ENCODE measurements at regions not wholly inside any gene's neighbourhood (a gene's known extent, or its start where the extent isn't known, plus 50 kb on each side); places are given as distances from the start of the nearest gene placed in this dataset.
"Not testable (repeated sequence)": the region's sequence is repeated elsewhere in the genome, so short reads cannot be mapped to it uniquely, and the experiment has no call there.

DNA sequence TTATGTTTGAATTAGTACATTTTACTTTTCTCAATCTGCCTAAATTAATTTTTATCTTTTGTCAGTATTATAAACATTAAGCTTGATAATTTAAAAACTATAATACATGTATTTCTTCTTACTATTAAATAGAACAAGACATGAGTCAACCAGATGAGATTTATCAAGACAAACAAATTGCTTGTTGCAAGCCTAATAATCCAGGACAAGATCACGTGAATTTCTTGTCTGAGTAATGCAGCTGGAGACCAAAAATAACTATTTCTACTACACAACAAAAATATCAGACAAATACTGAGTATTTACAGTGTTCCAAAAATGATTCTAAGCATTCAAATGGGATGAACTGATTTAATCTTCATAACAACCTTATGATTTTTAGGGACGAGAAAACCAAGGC is 339.1 kb upstream of the PRR16 start:
- no peaks in the 10 kb centered on the region for H3F3A ChIP-seq (ENCODE audit: control insufficient read depth, insufficient read depth)
- no peak overlapping the region for H3K4me2 ChIP-seq (ENCODE audit: low read length)
- no peaks in the 10 kb centered on the region for H4K20me1 ChIP-seq (ENCODE audit: control insufficient read depth, insufficient read depth, low read depth, low read length)
- no peaks in the 10 kb centered on the region for H3K9me2 ChIP-seq (replicated peaks; ENCODE audit: control insufficient read depth, low read length)
- H3K9me3 ChIP-seq (ENCODE audit: control insufficient read depth, insufficient read depth, low read length) = no peaks in the 10 kb centered on the region
- H3K4me1 ChIP-seq (ENCODE audit: control insufficient read depth, low read length) = no peaks in the 10 kb centered on the region
- H3K79me2 ChIP-seq (ENCODE audit: control insufficient read depth, low read length) = no peaks in the 10 kb centered on the region
- H3K27me3 ChIP-seq (ENCODE audit: control insufficient read depth, low read length) = no peaks in the 10 kb centered on the region
- no peaks in the 10 kb centered on the region for H3K36me3 ChIP-seq (ENCODE audit: control insufficient read depth, low read length)
- H3K27ac ChIP-seq (ENCODE audit: low read depth, low read length) = no peak overlapping the region
- H3K4me3 ChIP-seq (ENCODE audit: low read length) = no peak overlapping the region
- TF ChIP-seq, protein P1, sequence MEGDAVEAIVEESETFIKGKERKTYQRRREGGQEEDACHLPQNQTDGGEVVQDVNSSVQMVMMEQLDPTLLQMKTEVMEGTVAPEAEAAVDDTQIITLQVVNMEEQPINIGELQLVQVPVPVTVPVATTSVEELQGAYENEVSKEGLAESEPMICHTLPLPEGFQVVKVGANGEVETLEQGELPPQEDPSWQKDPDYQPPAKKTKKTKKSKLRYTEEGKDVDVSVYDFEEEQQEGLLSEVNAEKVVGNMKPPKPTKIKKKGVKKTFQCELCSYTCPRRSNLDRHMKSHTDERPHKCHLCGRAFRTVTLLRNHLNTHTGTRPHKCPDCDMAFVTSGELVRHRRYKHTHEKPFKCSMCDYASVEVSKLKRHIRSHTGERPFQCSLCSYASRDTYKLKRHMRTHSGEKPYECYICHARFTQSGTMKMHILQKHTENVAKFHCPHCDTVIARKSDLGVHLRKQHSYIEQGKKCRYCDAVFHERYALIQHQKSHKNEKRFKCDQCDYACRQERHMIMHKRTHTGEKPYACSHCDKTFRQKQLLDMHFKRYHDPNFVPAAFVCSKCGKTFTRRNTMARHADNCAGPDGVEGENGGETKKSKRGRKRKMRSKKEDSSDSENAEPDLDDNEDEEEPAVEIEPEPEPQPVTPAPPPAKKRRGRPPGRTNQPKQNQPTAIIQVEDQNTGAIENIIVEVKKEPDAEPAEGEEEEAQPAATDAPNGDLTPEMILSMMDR (IDR thresholded peaks at IDR 0.05; ENCODE audit: low read depth, low read length, poor library complexity, severe bottlenecking) = no peak
- no peak for TF ChIP-seq EZH2phosphoT487 (IDR thresholded peaks at IDR 0.05; ENCODE audit: borderline replicate concordance, low read length)

DNA sequence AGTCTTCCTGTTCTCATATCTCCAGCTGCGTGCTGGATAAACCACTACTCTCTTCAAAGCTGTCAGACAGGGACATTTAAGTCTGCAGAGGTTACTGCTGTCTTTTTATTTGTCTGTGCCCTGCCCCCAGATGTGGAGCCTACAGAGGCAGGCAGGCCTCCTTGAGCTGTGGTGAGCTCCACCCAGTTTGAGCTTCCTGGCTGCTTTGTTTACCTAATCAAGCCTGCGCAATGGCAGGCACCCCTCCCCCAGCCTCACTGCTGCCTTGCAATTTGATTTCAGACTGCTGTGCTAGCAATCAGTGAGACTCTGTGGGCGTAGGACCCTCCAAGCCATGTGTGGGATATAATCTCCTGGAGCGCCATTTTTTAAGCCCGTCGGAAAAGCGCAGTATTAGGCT is 331.8 kb upstream of the PRR16 start:
- H3K27me3 ChIP-seq (ENCODE audit: control insufficient read depth, low read length); H3K36me3 ChIP-seq (ENCODE audit: control insufficient read depth, low read length); H4K20me1 ChIP-seq (ENCODE audit: control insufficient read depth, insufficient read depth, low read depth, low read length); H3K4me2 ChIP-seq (ENCODE audit: low read length); H3K4me1 ChIP-seq (ENCODE audit: control insufficient read depth, low read length); H3K9me3 ChIP-seq (ENCODE audit: control insufficient read depth, insufficient read depth, low read length); H3K79me2 ChIP-seq (ENCODE audit: control insufficient read depth, low read length); H3K9me2 ChIP-seq (replicated peaks; ENCODE audit: control insufficient read depth, low read length); H3F3A ChIP-seq (ENCODE audit: control insufficient read depth, insufficient read depth); H3K4me3 ChIP-seq (ENCODE audit: low read length); H3K27ac ChIP-seq (ENCODE audit: low read depth, low read length): not testable (repeated sequence)

DNA sequence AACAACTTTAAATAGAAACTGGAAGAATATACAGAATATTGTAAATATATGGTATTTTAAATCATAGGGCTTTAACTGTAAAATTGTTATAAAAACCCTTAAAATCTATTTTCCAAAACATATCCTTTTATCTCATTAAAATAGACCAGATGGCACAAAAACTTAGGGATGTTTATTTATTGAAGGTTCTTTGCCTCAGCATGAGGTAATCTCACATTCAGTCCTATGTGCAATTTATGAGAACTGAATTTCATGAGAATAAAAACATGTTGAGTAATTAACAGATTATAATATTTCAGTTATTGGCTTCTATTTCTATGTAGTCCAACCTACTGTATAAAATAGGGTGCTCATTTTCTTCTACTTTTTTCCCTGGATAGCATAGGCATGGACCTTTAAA is 329.2 kb upstream of the PRR16 start:
- H3K4me1 ChIP-seq (ENCODE audit: control insufficient read depth, low read length) = no peaks in the 10 kb centered on the region

DNA sequence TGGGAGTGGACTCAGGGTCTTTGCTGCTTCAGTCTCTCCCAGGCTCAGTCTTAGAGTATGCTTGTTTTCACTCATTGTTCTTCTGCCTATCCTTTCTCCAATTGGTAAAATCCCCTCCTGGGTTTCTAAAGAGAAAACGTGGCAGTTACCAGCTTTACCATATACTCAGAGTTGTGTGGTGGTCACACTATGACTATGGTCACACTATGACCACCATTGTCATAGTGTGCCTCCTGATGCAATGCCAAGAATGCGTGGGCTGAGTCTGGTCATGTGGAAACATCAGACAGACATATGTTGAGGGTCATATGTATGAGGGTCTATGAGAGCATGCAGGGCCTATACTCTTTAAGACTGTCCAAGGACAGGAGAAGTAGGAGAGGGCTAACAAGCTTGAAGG is 326.5 kb upstream of the PRR16 start:
- TF ChIP-seq EZH2phosphoT487 (IDR thresholded peaks at IDR 0.05; ENCODE audit: borderline replicate concordance, low read length) = no peak
- TF ChIP-seq, protein P1 (IDR thresholded peaks at IDR 0.05; ENCODE audit: low read depth, low read length, poor library complexity, severe bottlenecking) = no peak
- no peaks in the 10 kb centered on the region for H3K9me3 ChIP-seq (ENCODE audit: control insufficient read depth, insufficient read depth, low read length)
- H3K4me3 ChIP-seq (ENCODE audit: low read length) = no peak overlapping the region
- H3K4me2 ChIP-seq (ENCODE audit: low read length) = no peak overlapping the region
- H3F3A ChIP-seq (ENCODE audit: control insufficient read depth, insufficient read depth) = no peaks in the 10 kb centered on the region
- H3K79me2 ChIP-seq (ENCODE audit: control insufficient read depth, low read length) = no peaks in the 10 kb centered on the region
- H3K27me3 ChIP-seq (ENCODE audit: control insufficient read depth, low read length) = no peaks in the 10 kb centered on the region
- H3K4me1 ChIP-seq (ENCODE audit: control insufficient read depth, low read length) = no peaks in the 10 kb centered on the region
- H3K27ac ChIP-seq (ENCODE audit: low read depth, low read length) = no peak overlapping the region
- H3K36me3 ChIP-seq (ENCODE audit: control insufficient read depth, low read length) = no peaks in the 10 kb centered on the region
- no peaks in the 10 kb centered on the region for H3K9me2 ChIP-seq (replicated peaks; ENCODE audit: control insufficient read depth, low read length)
- H4K20me1 ChIP-seq (ENCODE audit: control insufficient read depth, insufficient read depth, low read depth, low read length) = no peaks in the 10 kb centered on the region

More for the DNA sequence above, 329.2 kb upstream of the PRR16 start:
- H3K9me2 ChIP-seq (replicated peaks; ENCODE audit: control insufficient read depth, low read length) = no peaks in the 10 kb centered on the region
- no peaks in the 10 kb centered on the region for H3K79me2 ChIP-seq (ENCODE audit: control insufficient read depth, low read length)
- H3F3A ChIP-seq (ENCODE audit: control insufficient read depth, insufficient read depth) = no peaks in the 10 kb centered on the region
- H4K20me1 ChIP-seq (ENCODE audit: control insufficient read depth, insufficient read depth, low read depth, low read length) = no peaks in the 10 kb centered on the region
- no peaks in the 10 kb centered on the region for H3K9me3 ChIP-seq (ENCODE audit: control insufficient read depth, insufficient read depth, low read length)
- TF ChIP-seq EZH2phosphoT487 (IDR thresholded peaks at IDR 0.05; ENCODE audit: borderline replicate concordance, low read length) = no peak
- TF ChIP-seq, protein P1 (IDR thresholded peaks at IDR 0.05; ENCODE audit: low read depth, low read length, poor library complexity, severe bottlenecking) = no peak
- no peaks in the 10 kb centered on the region for H3K27me3 ChIP-seq (ENCODE audit: control insufficient read depth, low read length)
- H3K4me3 ChIP-seq (ENCODE audit: low read length) = no peak overlapping the region
- H3K4me2 ChIP-seq (ENCODE audit: low read length) = no peak overlapping the region
- H3K36me3 ChIP-seq (ENCODE audit: control insufficient read depth, low read length) = no peaks in the 10 kb centered on the region
- no peak overlapping the region for H3K27ac ChIP-seq (ENCODE audit: low read depth, low read length)

Data from DOHH2 (cell line).